Progenitor cell of endocrine pancreas (in vitro differentiated cells): ENCODE measurements at regions not wholly inside any gene's neighbourhood (a gene's known extent, or its start where the extent isn't known, plus 50 kb on each side); places are given as distances from the start of the nearest gene placed in this dataset.

Source experiments
- DNase-seq: peaks from one replicate; pipeline ENCODE4 v3.0.0; 2021; ENCODE audit warnings: low spot score; ENCODE audit not compliant: unreplicated experiment
- H3K27ac Mint-ChIP-seq: 2 replicates; pipeline ENCODE4 v1.8.0; 2021; ENCODE audit warnings: mild to moderate bottlenecking, moderate library complexity, mixed read lengths
- H3K27me3 Mint-ChIP-seq: 2 replicates; pipeline ENCODE4 v1.8.0; 2021; ENCODE audit warnings: mixed read lengths
- H3K36me3 Mint-ChIP-seq: 2 replicates; pipeline ENCODE4 v1.8.0; 2022; ENCODE audit warnings: mixed read lengths; ENCODE audit not compliant: insufficient read depth
- H3K4me1 Mint-ChIP-seq: 2 replicates; pipeline ENCODE4 v1.8.0; 2021; ENCODE audit warnings: low read depth, mixed read lengths
- H3K4me3 Mint-ChIP-seq: 2 replicates; pipeline ENCODE4 v1.8.0; 2021; ENCODE audit warnings: low read depth, mild to moderate bottlenecking, moderate library complexity, mixed read lengths
- H3K9me3 Mint-ChIP-seq: 2 replicates; pipeline ENCODE4 v1.8.0; 2021; ENCODE audit warnings: low read depth, mixed read lengths
- TF ChIP-seq, protein P1 (sequence below): fragments of 200-600 bp; sonication (generic); IDR thresholded peaks from one replicate; pipeline ENCODE4 v1.5.0; 2021; ENCODE audit warnings: antibody characterized with exemption, mild to moderate bottlenecking; ENCODE audit not compliant: unreplicated experiment

- no peaks in the 10 kb centered on the region for H3K9me3 Mint-ChIP-seq
- DNase-seq, result no peak
These were observed 148.1 kb upstream of the LRIG3 start for GRCh38 chr12:59068436-59068835.

GRCh38 chr12:59067083-59067482, 146.8 kb upstream of the LRIG3 start:
- peak overlapping the region; percentile 60 for H3K27ac Mint-ChIP-seq
- TF ChIP-seq, protein P1, sequence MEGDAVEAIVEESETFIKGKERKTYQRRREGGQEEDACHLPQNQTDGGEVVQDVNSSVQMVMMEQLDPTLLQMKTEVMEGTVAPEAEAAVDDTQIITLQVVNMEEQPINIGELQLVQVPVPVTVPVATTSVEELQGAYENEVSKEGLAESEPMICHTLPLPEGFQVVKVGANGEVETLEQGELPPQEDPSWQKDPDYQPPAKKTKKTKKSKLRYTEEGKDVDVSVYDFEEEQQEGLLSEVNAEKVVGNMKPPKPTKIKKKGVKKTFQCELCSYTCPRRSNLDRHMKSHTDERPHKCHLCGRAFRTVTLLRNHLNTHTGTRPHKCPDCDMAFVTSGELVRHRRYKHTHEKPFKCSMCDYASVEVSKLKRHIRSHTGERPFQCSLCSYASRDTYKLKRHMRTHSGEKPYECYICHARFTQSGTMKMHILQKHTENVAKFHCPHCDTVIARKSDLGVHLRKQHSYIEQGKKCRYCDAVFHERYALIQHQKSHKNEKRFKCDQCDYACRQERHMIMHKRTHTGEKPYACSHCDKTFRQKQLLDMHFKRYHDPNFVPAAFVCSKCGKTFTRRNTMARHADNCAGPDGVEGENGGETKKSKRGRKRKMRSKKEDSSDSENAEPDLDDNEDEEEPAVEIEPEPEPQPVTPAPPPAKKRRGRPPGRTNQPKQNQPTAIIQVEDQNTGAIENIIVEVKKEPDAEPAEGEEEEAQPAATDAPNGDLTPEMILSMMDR, result no peak
- H3K4me3 Mint-ChIP-seq, result no peak overlapping the region
- H3K4me1 Mint-ChIP-seq, result peaks cover 18% of the 10 kb centered on the region
- H3K9me3 Mint-ChIP-seq, result no peaks in the 10 kb centered on the region
- H3K36me3 Mint-ChIP-seq, result no peaks in the 10 kb centered on the region
- DNase-seq, result no peak
- no peaks in the 10 kb centered on the region for H3K27me3 Mint-ChIP-seq

More at GRCh38 chr12:59068436-59068835, 148.1 kb upstream of the LRIG3 start:
- peaks cover 21% of the 10 kb centered on the region for H3K4me1 Mint-ChIP-seq
- no peak overlapping the region for H3K27ac Mint-ChIP-seq
- TF ChIP-seq, protein P1, result no peak
- H3K36me3 Mint-ChIP-seq, result no peaks in the 10 kb centered on the region
- no peak overlapping the region for H3K4me3 Mint-ChIP-seq
- no peaks in the 10 kb centered on the region for H3K27me3 Mint-ChIP-seq

- Mint-ChIP-seq H3K27ac (no peak overlapping the region), H3K4me1 (peaks cover 18% of the 10 kb centered on the region), H3K9me3 (no peaks in the 10 kb centered on the region), H3K4me3 (no peak overlapping the region), H3K27me3 (no peaks in the 10 kb centered on the region), H3K36me3 (no peaks in the 10 kb centered on the region)
- DNase-seq, result no peak
- TF ChIP-seq, protein P1, result no peak
These were observed 146.1 kb upstream of the LRIG3 start for GRCh38 chr12:59066445-59066844.

GRCh38 chr12:59059088-59059935, 139.0 kb upstream of the LRIG3 start:
- Mint-ChIP-seq H3K36me3 (no peaks in the 10 kb centered on the region), H3K9me3 (no peaks in the 10 kb centered on the region), H3K4me3 (no peak overlapping the region), H3K27me3 (no peaks in the 10 kb centered on the region), H3K27ac (no peak overlapping the region), H3K4me1 (no peaks in the 10 kb centered on the region)
- DNase-seq, result no peak
- TF ChIP-seq, protein P1, result no peak

GRCh38 chr12:59056966-59057365, 136.7 kb upstream of the LRIG3 start:
- Mint-ChIP-seq H3K9me3 (no peaks in the 10 kb centered on the region), H3K27me3 (no peaks in the 10 kb centered on the region), H3K36me3 (no peaks in the 10 kb centered on the region), H3K27ac (no peak overlapping the region), H3K4me3 (no peak overlapping the region), H3K4me1 (no peaks in the 10 kb centered on the region)
- DNase-seq, result no peak
- TF ChIP-seq, protein P1, result no peak
